Prostate gland (tissue), 2 donors: ENCODE measurements at regions not wholly inside any gene's neighbourhood (a gene's known extent, or its start where the extent isn't known, plus 50 kb on each side); places are given as distances from the start of the nearest gene placed in this dataset.

Source experiments
- DNase-seq: peaks from one replicate; pipeline ENCODE4 v3.0.0-alpha.2; 2019; ENCODE audit warnings: low spot score
- H3K27ac ChIP-seq, 2 donors: fragments of 200-600 bp; sonication (generic); 2 replicates each; pipeline ENCODE4 v1.5.1; 2017 to 2019
- H3K27me3 ChIP-seq: fragments of 200-600 bp; sonication (generic); replicated peaks from 2 replicates; pipeline ENCODE4 v1.5.1; 2019; ENCODE audit not compliant: insufficient read depth
- H3K36me3 ChIP-seq, 2 donors: fragments of 200-600 bp; sonication (generic); 1 replicate in 1 of 2; 2 replicates in 1 of 2; pipeline versions ENCODE4 v1.5.1 to v1.8.1; 2017 to 2019
- H3K4me1 ChIP-seq: fragments of 200-600 bp; sonication (generic); replicated peaks from 2 replicates; pipeline ENCODE4 v1.5.1; 2019
- H3K4me3 ChIP-seq, 2 donors: fragments of 200-600 bp; sonication (generic); 2 replicates each; pipeline ENCODE4 v1.5.1; 2017 to 2019
- H3K9me3 ChIP-seq: fragments of 200-600 bp; sonication (generic); 2 replicates; pipeline ENCODE4 v1.5.1; 2017
- POLR2A ChIP-seq: fragments of 450-650 bp; IDR thresholded peaks from one replicate; pipeline ENCODE4 v1.6.1; 2016; ENCODE audit warnings: antibody characterized with exemption, mild to moderate bottlenecking
- POLR2AphosphoS5 ChIP-seq: sonication (generic); formaldehyde crosslinking; IDR thresholded peaks from one replicate; pipeline ENCODE4 v1.6.1; 2017; ENCODE audit warnings: antibody characterized with exemption
- WGBS: methylation state at CpG from one replicate; pipeline ENCODE4 v1.1.5; 2018; 5-methylcytosine and 5-hydroxymethylcytosine counted together
- intact Hi-C: fragments of 100-400 bp; cut with DNase I; formaldehyde crosslinking; loops from one replicate; pipeline ENCODE4 v1.14.2; 2022
- TF ChIP-seq, protein P1 (sequence below), 4 experiments: fragments of 200-600 bp in 2 of 4; fragments of 450-650 bp in 2 of 4; sonication (generic) in 2 of 4; IDR thresholded peaks; 1 replicate in 3 of 4; 2 replicates in 1 of 4; pipeline ENCODE4 v1.5.1; 2016 to 2019; ENCODE audit warnings: antibody characterized with exemption in 4 of 4, mild to moderate bottlenecking in 2 of 4, moderate library complexity in 2 of 4

DNA sequence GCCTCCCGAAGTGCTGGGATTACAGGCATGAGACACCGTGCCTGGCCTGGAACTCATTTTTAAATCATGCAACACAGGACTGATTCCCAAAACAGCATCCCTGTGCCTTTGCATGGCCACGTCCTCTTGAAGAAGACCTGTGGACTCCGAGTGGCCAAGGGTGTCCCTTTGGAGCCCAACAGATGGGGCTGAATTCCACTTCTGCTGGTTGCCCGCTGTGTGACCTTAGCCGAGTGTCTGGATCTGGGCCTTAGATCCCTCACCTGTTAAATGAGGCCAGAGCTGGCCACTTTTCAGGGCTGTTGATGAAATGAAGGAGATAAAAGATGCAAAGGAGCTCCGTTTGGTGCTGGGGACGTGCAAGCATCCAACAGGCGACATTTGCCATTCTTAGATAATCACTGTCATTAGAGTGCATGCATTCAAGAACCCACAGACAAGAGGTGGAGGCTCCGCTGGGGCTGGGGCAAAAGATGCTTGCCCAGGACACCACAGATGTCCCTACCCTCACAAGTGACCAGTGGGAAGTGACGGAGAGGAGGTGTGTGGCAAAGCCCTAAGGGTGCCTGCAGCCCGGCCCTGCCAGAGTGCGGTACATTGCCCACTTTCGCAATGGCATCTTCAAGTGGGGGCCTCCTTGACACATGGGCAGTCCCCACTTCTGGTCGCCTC lies 354.1 kb upstream of the TNRC6C start:
- DNase-seq: no peak
- no peaks in the 10 kb centered on the region for H3K27me3 ChIP-seq
- no peak overlapping the region for H3K27ac ChIP-seq
- peaks cover 8% of the 10 kb centered on the region for H3K4me1 ChIP-seq
- no peak for TF ChIP-seq POLR2A
- TF ChIP-seq, protein P1, sequence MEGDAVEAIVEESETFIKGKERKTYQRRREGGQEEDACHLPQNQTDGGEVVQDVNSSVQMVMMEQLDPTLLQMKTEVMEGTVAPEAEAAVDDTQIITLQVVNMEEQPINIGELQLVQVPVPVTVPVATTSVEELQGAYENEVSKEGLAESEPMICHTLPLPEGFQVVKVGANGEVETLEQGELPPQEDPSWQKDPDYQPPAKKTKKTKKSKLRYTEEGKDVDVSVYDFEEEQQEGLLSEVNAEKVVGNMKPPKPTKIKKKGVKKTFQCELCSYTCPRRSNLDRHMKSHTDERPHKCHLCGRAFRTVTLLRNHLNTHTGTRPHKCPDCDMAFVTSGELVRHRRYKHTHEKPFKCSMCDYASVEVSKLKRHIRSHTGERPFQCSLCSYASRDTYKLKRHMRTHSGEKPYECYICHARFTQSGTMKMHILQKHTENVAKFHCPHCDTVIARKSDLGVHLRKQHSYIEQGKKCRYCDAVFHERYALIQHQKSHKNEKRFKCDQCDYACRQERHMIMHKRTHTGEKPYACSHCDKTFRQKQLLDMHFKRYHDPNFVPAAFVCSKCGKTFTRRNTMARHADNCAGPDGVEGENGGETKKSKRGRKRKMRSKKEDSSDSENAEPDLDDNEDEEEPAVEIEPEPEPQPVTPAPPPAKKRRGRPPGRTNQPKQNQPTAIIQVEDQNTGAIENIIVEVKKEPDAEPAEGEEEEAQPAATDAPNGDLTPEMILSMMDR (IDR thresholded peaks at IDR 0.05): no peak
- TF ChIP-seq POLR2AphosphoS5: no peak
- intact Hi-C loops: loop anchor here (5.0 to 10.0 kb wide), 2 partner anchors 133 to 170 kb away; no protein-coding TSS in a partner anchor
- H3K9me3 ChIP-seq: no peaks in the 10 kb centered on the region
- 95% methylated on average over 15 of the region's 15 CpGs for WGBS
- H3K4me3 ChIP-seq: no peak overlapping the region
- no peaks in the 10 kb centered on the region for H3K36me3 ChIP-seq

DNA sequence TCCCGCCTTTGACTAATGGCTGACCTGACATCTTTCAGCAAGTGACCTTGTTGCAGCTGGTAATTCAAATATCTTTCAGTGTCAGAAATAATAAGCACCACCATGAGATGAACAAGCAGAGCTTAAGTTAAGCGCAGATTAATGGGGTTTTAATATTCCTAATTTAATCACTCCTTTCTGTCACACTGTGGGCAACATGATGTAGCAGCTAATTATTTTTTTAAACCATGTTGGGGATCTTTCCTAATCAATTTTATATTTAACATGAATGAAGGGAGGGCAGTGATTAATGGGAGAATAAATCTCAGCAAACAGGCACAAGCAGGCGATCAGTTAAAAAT lies 353.6 kb upstream of the TNRC6C start:
- Histone ChIP-seq H3K4me1 (peaks cover 8% of the 10 kb centered on the region), H3K27me3 (no peaks in the 10 kb centered on the region), H3K9me3 (no peaks in the 10 kb centered on the region), H3K27ac (no peak overlapping the region), H3K36me3 (no peaks in the 10 kb centered on the region), H3K4me3 (no peak overlapping the region)
- DNase-seq: no peak
- TF ChIP-seq POLR2AphosphoS5 (no peak), POLR2A (no peak)
- TF ChIP-seq, protein P1 (IDR thresholded peaks at IDR 0.05): no peak
- intact Hi-C loops: loop anchor here (5.0 to 10.0 kb wide), 2 partner anchors 132 to 170 kb away; no protein-coding TSS in a partner anchor
- 100% methylated on average over 3 of the region's 3 CpGs for WGBS

DNA sequence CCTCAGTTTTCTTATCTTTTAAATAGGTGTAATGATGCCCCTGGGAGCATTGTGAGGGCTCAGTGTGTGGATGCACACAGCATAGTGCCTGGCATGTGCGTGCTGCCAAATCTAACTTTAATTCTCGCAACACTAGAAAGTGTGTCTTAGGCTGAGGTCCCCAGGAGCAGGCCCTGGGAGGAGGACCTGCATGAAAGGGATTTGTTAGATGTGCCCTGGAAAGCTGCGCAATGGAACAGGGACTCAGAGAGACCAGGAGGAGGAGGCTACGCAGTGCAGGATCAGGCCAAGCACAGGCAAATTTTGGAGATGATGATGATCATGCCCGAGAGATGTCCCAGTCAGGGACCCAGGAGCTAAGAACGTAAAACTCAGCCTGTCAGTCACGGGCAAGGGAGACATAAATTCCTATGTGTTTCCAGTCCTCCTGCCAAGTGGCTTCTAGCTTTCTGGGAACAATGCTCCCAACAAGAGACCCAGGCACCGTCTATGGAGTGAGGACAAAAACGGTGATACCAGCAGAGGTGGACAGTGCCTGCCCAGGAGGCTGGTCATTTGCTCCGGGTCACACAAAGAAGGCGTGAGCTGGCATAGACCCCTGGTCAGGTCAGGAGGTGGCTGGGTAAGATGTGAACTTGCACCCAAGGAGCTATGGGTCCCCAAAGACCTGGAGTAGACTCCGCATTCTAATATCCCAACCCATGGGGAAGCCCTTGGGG lies 352.2 kb upstream of the TNRC6C start:
- H3K27me3 ChIP-seq: no peaks in the 10 kb centered on the region
- peaks cover 7% of the 10 kb centered on the region for H3K4me1 ChIP-seq
- WGBS: 92% methylated on average over 12 of the region's 12 CpGs
- H3K27ac ChIP-seq: no peak overlapping the region
- no peak overlapping the region for H3K4me3 ChIP-seq
- TF ChIP-seq POLR2A (no peak), POLR2AphosphoS5 (no peak)
- TF ChIP-seq, protein P1 (IDR thresholded peaks at IDR 0.05): no peak
- H3K36me3 ChIP-seq: no peaks in the 10 kb centered on the region
- H3K9me3 ChIP-seq: no peaks in the 10 kb centered on the region
- DNase-seq: no peak
- intact Hi-C loops: loop anchor here (10.0 kb wide), 1 partner anchor 172 kb away; no protein-coding TSS in a partner anchor

DNA sequence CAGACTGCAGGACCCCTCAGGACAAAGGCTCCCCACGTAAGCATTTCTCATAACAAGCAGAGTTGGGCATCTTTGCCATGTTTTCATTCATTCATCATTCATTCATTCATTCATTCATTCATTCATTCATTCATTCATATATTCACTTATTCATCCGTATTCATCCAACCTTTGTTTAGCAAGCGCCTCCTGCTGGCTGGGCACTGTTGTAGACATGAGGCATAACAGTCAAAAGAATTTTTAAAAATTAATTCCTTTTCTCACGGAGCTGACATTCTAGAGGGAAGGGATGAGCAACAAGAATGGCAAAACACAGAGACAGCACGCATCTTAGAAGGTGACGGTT lies 351.7 kb upstream of the TNRC6C start:
- TF ChIP-seq POLR2AphosphoS5 (no peak), POLR2A (no peak)
- TF ChIP-seq, protein P1 (IDR thresholded peaks at IDR 0.05): no peak
- no peaks in the 10 kb centered on the region for H3K9me3 ChIP-seq
- no peak overlapping the region for H3K27ac ChIP-seq
- no peak overlapping the region for H3K4me3 ChIP-seq
- no peak for DNase-seq
- WGBS: 94% methylated on average over 6 of the region's 6 CpGs
- no peaks in the 10 kb centered on the region for H3K36me3 ChIP-seq
- peaks cover 2% of the 10 kb centered on the region for H3K4me1 ChIP-seq
- intact Hi-C loops: loop anchor here (10.0 kb wide), 1 partner anchor 172 kb away; no protein-coding TSS in a partner anchor
- no peaks in the 10 kb centered on the region for H3K27me3 ChIP-seq

DNA sequence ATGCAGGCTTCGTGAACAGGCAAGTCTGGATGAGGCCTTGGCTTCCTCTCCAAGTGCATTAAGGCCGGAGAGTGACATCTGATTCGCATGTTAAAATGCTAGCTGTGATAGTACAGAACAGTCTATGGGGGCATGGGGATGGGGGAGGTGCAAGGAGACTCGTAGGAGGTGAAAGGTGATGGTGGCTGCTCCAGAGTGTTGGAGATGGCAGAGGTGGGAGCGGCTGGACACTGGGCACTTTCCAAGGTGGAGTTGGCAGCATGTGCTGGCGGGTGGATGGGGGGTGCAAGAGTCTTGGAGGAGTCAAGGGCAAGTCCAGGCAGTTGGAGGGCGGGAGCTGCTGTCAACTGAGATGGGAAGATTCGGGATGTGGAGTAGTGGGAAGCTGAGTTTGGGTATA lies 350.9 kb upstream of the TNRC6C start:
- Histone ChIP-seq H3K27me3 (no peaks in the 10 kb centered on the region), H3K4me1 (no peaks in the 10 kb centered on the region), H3K9me3 (no peaks in the 10 kb centered on the region), H3K36me3 (no peaks in the 10 kb centered on the region), H3K27ac (no peak overlapping the region), H3K4me3 (no peak overlapping the region)
- intact Hi-C loops: loop anchor here (10.0 kb wide), 1 partner anchor 173 kb away; no protein-coding TSS in a partner anchor
- 77% methylated on average over 8 of the region's 8 CpGs for WGBS
- TF ChIP-seq, protein P1 (IDR thresholded peaks at IDR 0.05): no peak
- TF ChIP-seq POLR2A (no peak), POLR2AphosphoS5 (no peak)
- no peak for DNase-seq
